ENCODE measurements at regions not wholly inside any gene's neighbourhood (a gene's known extent, or its start where the extent isn't known, plus 50 kb on each side); places are given as distances from the start of the nearest gene placed in this dataset.

- 69% methylated on average over 2 of the region's 2 CpGs; no CpG with 5 or more reads in 1 of the 2 experiments for WGBS, 2 experiments (ENCODE audit: extremely low coverage in 1 of 2, insufficient coverage in 1 of 2, insufficient read length in 1 of 2, insufficient replicate concordance in 2 of 2, low coverage in 1 of 2, low lambda C conversion rate in 2 of 2, missing lambda C conversion rate in 1 of 2)
- Histone ChIP-seq H3K4ac (replicated peaks; ENCODE audit: insufficient read length, low read depth, low read length) (no peak overlapping the region), H3K4me1 (replicated peaks in 1 of 4; ENCODE audit: control insufficient read depth in 3 of 4, insufficient read depth in 4 of 4, low read length in 3 of 4) (peaks cover 0 to 4% (median 0%) of the 10 kb centered on the region in 4 experiments; a peak in 1 of 7 replicates), H3K23ac (ENCODE audit: insufficient read length) (no peak overlapping the region), H2AK5ac (ENCODE audit: low read depth, low read length) (no peak overlapping the region), H3K56ac (replicated peaks; ENCODE audit: insufficient read length, low read depth, low read length) (no peak overlapping the region), H3K4me3 (ENCODE audit: extremely low read depth in 1 of 4, insufficient read depth in 2 of 4, low read depth in 3 of 4, low read length in 4 of 4) (no peak overlapping the region), H4K5ac (ENCODE audit: insufficient read length, low read depth, low read length) (no peak overlapping the region), H3K9me3 (ENCODE audit: insufficient read depth in 2 of 2, low read depth in 1 of 2, low read length in 1 of 2) (no peaks in the 10 kb centered on the region), H3K4me2 (ENCODE audit: insufficient read depth in 1 of 2, low read depth in 2 of 2, low read length in 2 of 2) (no peak overlapping the region), H3K14ac (ENCODE audit: insufficient read length) (no peak overlapping the region), H4K20me1 (replicated peaks in 1 of 2; ENCODE audit: control insufficient read depth in 1 of 2, insufficient read depth in 2 of 2, low read length in 2 of 2) (no peaks in the 10 kb centered on the region), H2BK15ac (ENCODE audit: low read length) (no peak overlapping the region), H3K18ac (ENCODE audit: extremely low read depth, low read length) (no peak overlapping the region), H3K9ac (replicated peaks in 1 of 4; ENCODE audit: extremely low read depth in 1 of 4, low read depth in 3 of 4, low read length in 3 of 4) (no peak overlapping the region), H4K8ac (ENCODE audit: extremely low read depth, insufficient read depth, low read length) (no peak overlapping the region), H2BK12ac (ENCODE audit: low read depth, low read length) (no peak overlapping the region), H4K91ac (replicated peaks; ENCODE audit: insufficient read length, low read length) (no peak overlapping the region), H2AFZ (ENCODE audit: low read length) (no peak overlapping the region), H2BK20ac (ENCODE audit: low read length) (no peak overlapping the region), H3K27ac (ENCODE audit: low read depth, low read length) (no peak overlapping the region), H3K27me3 (replicated peaks in 1 of 4; ENCODE audit: control insufficient read depth in 3 of 4, extremely low read depth in 1 of 4, insufficient read depth in 3 of 4, low read length in 3 of 4) (no peaks in the 10 kb centered on the region), H3K79me1 (ENCODE audit: low read depth, low read length) (no peaks in the 10 kb centered on the region), H3K23me2 (ENCODE audit: low read depth, low read length) (no peaks in the 10 kb centered on the region), H3K36me3 (ENCODE audit: control insufficient read depth in 2 of 4, insufficient read depth in 4 of 4, low read length in 3 of 4) (no peaks in the 10 kb centered on the region), H2BK5ac (ENCODE audit: low read depth, low read length) (no peak overlapping the region), H2BK120ac (replicated peaks; ENCODE audit: low read depth, low read length) (no peak overlapping the region), H3K79me2 (ENCODE audit: control insufficient read depth in 1 of 2, insufficient read depth in 2 of 2, low read length in 2 of 2) (no peaks in the 10 kb centered on the region)
- ChIA-PET CTCF (ENCODE audit: partially characterized antibody) (interaction anchor here (0.9 kb wide), 1 partner anchor 14 kb away, joined by 4 read pairs; no protein-coding TSS in a partner anchor), POLR2A (ENCODE audit: partially characterized antibody) (interaction anchor here (0.7 kb wide), 1 partner anchor 307 kb away, joined by 3 read pairs; no protein-coding TSS in a partner anchor)
- TF ChIP-seq CREB1 (IDR thresholded peaks at IDR 0.05) (no peak), KDM5A (IDR thresholded peaks at IDR 0.05; ENCODE audit: low read length) (no peak), CTBP2 (IDR thresholded peaks at IDR 0.05; ENCODE audit: borderline replicate concordance, insufficient read depth, insufficient read length, low read length) (no peak), POLR2A (IDR thresholded peaks at IDR 0.05; ENCODE audit: control extremely low read depth in 1 of 2, low read depth in 2 of 2, low read length in 2 of 2) (no peak), YY1 (IDR thresholded peaks at IDR 0.05; ENCODE audit: low read depth, low read length) (no peak), RAD21 (IDR thresholded peaks at IDR 0.05 in 1 of 2, conservative IDR thresholded peaks at IDR 0.05 in 1 of 2; ENCODE audit: low read depth in 2 of 2, low read length in 2 of 2) (no peak), SAP30 (IDR thresholded peaks at IDR 0.05; ENCODE audit: insufficient read depth, insufficient replicate concordance, low read length) (no peak), FOSL1 (IDR thresholded peaks at IDR 0.05; ENCODE audit: insufficient read depth, low read depth, low read length) (no peak), SIX5 (IDR thresholded peaks at IDR 0.05; ENCODE audit: low read depth, low read length) (no peak), HDAC2 (IDR thresholded peaks at IDR 0.05; ENCODE audit: borderline replicate concordance in 1 of 2, low read depth in 2 of 2, low read length in 2 of 2) (no peak)
- FAIRE-seq (no peak), DNase-seq (ENCODE audit: low read depth in 1 of 2, low spot score in 2 of 2) (no peak)
Observed at GRCh38 chr10:88194961-88195367, 331.5 kb downstream of the PTEN start.

Measured in H1 (cell line).